ENCODE measurements at regions not wholly inside any gene's neighbourhood (a gene's known extent, or its start where the extent isn't known, plus 50 kb on each side); places are given as distances from the start of the nearest gene placed in this dataset.

DNA sequence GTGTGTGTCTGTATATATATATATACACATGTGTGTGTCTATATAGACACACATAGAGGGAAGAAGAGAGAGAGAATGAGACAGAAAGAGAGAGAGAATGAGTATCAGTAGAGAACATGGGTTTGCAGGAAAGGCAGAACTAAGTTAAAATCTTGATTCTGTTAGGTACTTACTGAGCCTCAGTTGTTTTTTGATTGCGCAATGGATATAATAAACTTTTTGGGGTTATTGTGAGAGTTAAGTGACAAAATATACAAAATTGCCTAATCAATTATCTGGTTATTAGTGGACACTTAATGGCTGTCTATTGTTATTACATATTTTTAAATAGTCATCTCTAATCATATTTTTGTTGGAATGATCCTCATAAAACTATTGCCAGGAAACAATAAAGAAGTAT, 169.0 kb downstream of the ETNK1 start:
- TF ChIP-seq EZH2phosphoT487 (IDR thresholded peaks at IDR 0.05; ENCODE audit: insufficient read depth, low read depth) (no peak), EZH2 (IDR thresholded peaks at IDR 0.05; ENCODE audit: insufficient read depth, poor library complexity, severe bottlenecking) (no peak)

Data from GM23248 (cell line).